Activated B cell treated with CpG ODN at 0.5 μM for 24 hours (primary cell): ENCODE measurements at regions not wholly inside any gene's neighbourhood (a gene's known extent, or its start where the extent isn't known, plus 50 kb on each side); places are given as distances from the start of the nearest gene placed in this dataset.

Experiments used
- ATAC-seq: fragments of 200-7000 bp; cut with Tn5 transposase; one replicate; pipeline ENCODE4 v1.10.0; 2021; ENCODE audit warnings: low read depth, mild to moderate bottlenecking, moderate library complexity
- CTCF ChIA-PET: fragments of 350-600 bp; sonication (Branson Sonifier 250); formaldehyde crosslinking; loops from one replicate; lab custom pipeline; 2021; ENCODE audit warnings: antibody characterized with exemption; lab: Charles Lee
- POLR2A ChIA-PET: fragments of 350-600 bp; sonication (Branson Sonifier 250); formaldehyde crosslinking; loops from one replicate; lab custom pipeline; 2021; ENCODE audit warnings: antibody characterized with exemption; lab: Charles Lee
- DNase-seq: peaks from one replicate; pipeline ENCODE4 v3.0.0; 2022
- H3K27ac Mint-ChIP-seq: one replicate; pipeline ENCODE4 v1.8.0; 2020; ENCODE audit warnings: mixed read lengths
- H3K27me3 Mint-ChIP-seq: one replicate; pipeline ENCODE4 v1.8.0; 2021; ENCODE audit warnings: mixed read lengths
- H3K36me3 Mint-ChIP-seq: one replicate; pipeline ENCODE4 v1.8.0; 2021; ENCODE audit warnings: low read depth, mixed read lengths
- H3K4me1 Mint-ChIP-seq: one replicate; pipeline ENCODE4 v1.8.0; 2021; ENCODE audit warnings: mixed read lengths
- H3K4me3 Mint-ChIP-seq: one replicate; pipeline ENCODE4 v1.8.0; 2020; ENCODE audit warnings: mild to moderate bottlenecking, mixed read lengths
- H3K9me3 Mint-ChIP-seq: one replicate; pipeline ENCODE4 v1.8.0; 2020; ENCODE audit warnings: mixed read lengths
- intact Hi-C: fragments of 100-400 bp; cut with micrococcal nuclease; formaldehyde crosslinking; loops from one replicate; pipeline ENCODE4 v1.15.1; 2024
- TF ChIP-seq, protein P1 (sequence below): fragments of 200-600 bp; IDR thresholded peaks from one replicate; pipeline ENCODE4 v1.8.0; 2022; ENCODE audit warnings: antibody characterized with exemption, mild to moderate bottlenecking

- no peak overlapping the region for H3K4me3 Mint-ChIP-seq
- ATAC-seq (no peak), DNase-seq (no peak)
- intact Hi-C loops: no loop called here
- H3K27ac Mint-ChIP-seq: no peak overlapping the region
- H3K27me3 Mint-ChIP-seq: no peaks in the 10 kb centered on the region
- H3K9me3 Mint-ChIP-seq: no peaks in the 10 kb centered on the region
- TF ChIP-seq, protein P1, sequence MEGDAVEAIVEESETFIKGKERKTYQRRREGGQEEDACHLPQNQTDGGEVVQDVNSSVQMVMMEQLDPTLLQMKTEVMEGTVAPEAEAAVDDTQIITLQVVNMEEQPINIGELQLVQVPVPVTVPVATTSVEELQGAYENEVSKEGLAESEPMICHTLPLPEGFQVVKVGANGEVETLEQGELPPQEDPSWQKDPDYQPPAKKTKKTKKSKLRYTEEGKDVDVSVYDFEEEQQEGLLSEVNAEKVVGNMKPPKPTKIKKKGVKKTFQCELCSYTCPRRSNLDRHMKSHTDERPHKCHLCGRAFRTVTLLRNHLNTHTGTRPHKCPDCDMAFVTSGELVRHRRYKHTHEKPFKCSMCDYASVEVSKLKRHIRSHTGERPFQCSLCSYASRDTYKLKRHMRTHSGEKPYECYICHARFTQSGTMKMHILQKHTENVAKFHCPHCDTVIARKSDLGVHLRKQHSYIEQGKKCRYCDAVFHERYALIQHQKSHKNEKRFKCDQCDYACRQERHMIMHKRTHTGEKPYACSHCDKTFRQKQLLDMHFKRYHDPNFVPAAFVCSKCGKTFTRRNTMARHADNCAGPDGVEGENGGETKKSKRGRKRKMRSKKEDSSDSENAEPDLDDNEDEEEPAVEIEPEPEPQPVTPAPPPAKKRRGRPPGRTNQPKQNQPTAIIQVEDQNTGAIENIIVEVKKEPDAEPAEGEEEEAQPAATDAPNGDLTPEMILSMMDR: no peak
- no peaks in the 10 kb centered on the region for H3K36me3 Mint-ChIP-seq
- CTCF ChIA-PET: no interaction called here
- H3K4me1 Mint-ChIP-seq: no peaks in the 10 kb centered on the region
- POLR2A ChIA-PET: no interaction called here
These were observed 658.4 kb upstream of the FSHR start for GRCh38 chr2:49812730-49813129.

DNA sequence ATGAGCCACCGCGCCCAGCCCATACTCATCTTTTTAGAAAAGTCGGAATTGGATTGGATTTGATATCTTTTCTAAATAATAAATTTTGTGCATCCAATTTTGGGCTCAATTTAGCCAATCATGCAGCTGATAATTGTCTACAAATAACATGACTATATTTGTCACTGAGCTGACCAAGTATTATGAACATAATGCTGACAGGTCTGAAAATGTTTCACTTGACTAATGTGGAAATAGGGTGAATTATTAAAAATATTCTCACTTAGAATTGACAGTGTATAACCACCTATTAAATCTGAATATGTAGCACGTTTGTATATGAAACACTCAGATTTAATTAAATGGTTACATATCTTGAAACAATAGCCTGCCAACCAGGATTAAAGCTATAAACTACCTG is 657.2 kb upstream of the FSHR start:
- CTCF ChIA-PET: no interaction called here

GRCh38 chr2:49807689-49808088 is 653.4 kb upstream of the FSHR start:
- Mint-ChIP-seq H3K4me3 (no peak overlapping the region), H3K36me3 (no peaks in the 10 kb centered on the region), H3K27ac (no peak overlapping the region), H3K27me3 (no peaks in the 10 kb centered on the region), H3K4me1 (no peaks in the 10 kb centered on the region), H3K9me3 (peaks cover 11% of the 10 kb centered on the region)
- intact Hi-C loops: no loop called here
- CTCF ChIA-PET: no interaction called here
- DNase-seq (no peak), ATAC-seq (no peak)
- TF ChIP-seq, protein P1: no peak
- POLR2A ChIA-PET: no interaction called here

More for the DNA sequence above, 657.2 kb upstream of the FSHR start:
- no peaks in the 10 kb centered on the region for H3K9me3 Mint-ChIP-seq
- POLR2A ChIA-PET: no interaction called here
- ATAC-seq: no peak
- H3K4me1 Mint-ChIP-seq: no peaks in the 10 kb centered on the region
- H3K36me3 Mint-ChIP-seq: no peaks in the 10 kb centered on the region
- intact Hi-C loops: no loop called here
- H3K27ac Mint-ChIP-seq: no peak overlapping the region
- no peak overlapping the region for H3K4me3 Mint-ChIP-seq
- no peaks in the 10 kb centered on the region for H3K27me3 Mint-ChIP-seq
- no peak for DNase-seq
- TF ChIP-seq, protein P1: no peak

DNA sequence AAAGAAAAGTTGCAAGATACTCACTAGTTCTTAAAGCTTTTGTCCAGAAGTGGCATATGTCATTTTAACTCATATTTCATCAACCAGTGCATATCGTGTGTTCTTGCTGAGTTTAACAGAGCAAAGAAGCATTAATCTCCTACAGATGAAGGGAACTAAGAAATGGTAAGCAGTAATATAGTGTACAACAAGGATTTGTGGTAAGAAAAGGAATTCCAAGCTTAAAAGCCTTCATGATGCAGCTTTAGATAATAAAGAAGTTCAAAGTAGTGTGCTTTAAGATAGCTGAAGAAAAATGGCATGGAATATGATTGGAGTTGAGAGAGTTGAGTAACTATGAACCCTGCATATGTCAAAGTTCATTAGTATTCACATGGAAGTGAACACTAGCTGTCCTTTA is 649.8 kb upstream of the FSHR start:
- intact Hi-C loops: no loop called here
- Mint-ChIP-seq H3K9me3 (peaks cover 13% of the 10 kb centered on the region), H3K27me3 (no peaks in the 10 kb centered on the region), H3K4me1 (no peaks in the 10 kb centered on the region), H3K27ac (no peak overlapping the region), H3K36me3 (no peaks in the 10 kb centered on the region), H3K4me3 (no peak overlapping the region)
- ChIA-PET CTCF (no interaction called here), POLR2A (interaction anchor here (0.6 kb wide), 1 partner anchor 28 kb away, joined by 4 read pairs; no protein-coding TSS in a partner anchor)
- TF ChIP-seq, protein P1: no peak
- ATAC-seq: no peak
- DNase-seq: no peak

GRCh38 chr2:49801898-49802450 is 647.7 kb upstream of the FSHR start:
- Mint-ChIP-seq H3K27ac (no peak overlapping the region), H3K4me3 (no peak overlapping the region), H3K9me3 (peaks cover 15% of the 10 kb centered on the region), H3K4me1 (no peaks in the 10 kb centered on the region), H3K36me3 (no peaks in the 10 kb centered on the region), H3K27me3 (no peaks in the 10 kb centered on the region)
- DNase-seq (no peak), ATAC-seq (no peak)
- CTCF ChIA-PET: no interaction called here
- intact Hi-C loops: no loop called here
- TF ChIP-seq, protein P1: no peak
- POLR2A ChIA-PET: no interaction called here
